Spleen (tissue), 7 donors: ENCODE measurements at regions not wholly inside any gene's neighbourhood (a gene's known extent, or its start where the extent isn't known, plus 50 kb on each side); places are given as distances from the start of the nearest gene placed in this dataset.

Source experiments
- POLR2A ChIP-seq, 3 donors: fragments of 450-650 bp; IDR thresholded peaks; one replicate each; pipeline ENCODE4 v1.5.1; 2017; ENCODE audit warnings: antibody characterized with exemption in 3 of 3, mild to moderate bottlenecking in 1 of 3
- TF ChIP-seq, protein P1 (sequence below), 11 experiments: fragments of 200-600 bp in 7 of 11; fragments of 450-650 bp in 4 of 11; sonication (generic) in 4 of 11; IDR thresholded peaks in 8 of 11; conservative IDR thresholded peaks in 3 of 11; 1 replicate in 7 of 11; 2 replicates in 4 of 11; pipeline versions ENCODE4 v1.4.0 to v1.8.0; 2016 to 2021; ENCODE audit warnings: antibody characterized with exemption in 11 of 11, inconsistent platforms in 4 of 11, mild to moderate bottlenecking in 1 of 11
- donor health status: DM: no; HTN: no; CAD: no; lungs with moderate emphysema.
- donor health status: DM: no; HTN: no; CAD: no.
- donor health status: DM: no; HTN: no; CAD: no.

- TF ChIP-seq, protein P1, sequence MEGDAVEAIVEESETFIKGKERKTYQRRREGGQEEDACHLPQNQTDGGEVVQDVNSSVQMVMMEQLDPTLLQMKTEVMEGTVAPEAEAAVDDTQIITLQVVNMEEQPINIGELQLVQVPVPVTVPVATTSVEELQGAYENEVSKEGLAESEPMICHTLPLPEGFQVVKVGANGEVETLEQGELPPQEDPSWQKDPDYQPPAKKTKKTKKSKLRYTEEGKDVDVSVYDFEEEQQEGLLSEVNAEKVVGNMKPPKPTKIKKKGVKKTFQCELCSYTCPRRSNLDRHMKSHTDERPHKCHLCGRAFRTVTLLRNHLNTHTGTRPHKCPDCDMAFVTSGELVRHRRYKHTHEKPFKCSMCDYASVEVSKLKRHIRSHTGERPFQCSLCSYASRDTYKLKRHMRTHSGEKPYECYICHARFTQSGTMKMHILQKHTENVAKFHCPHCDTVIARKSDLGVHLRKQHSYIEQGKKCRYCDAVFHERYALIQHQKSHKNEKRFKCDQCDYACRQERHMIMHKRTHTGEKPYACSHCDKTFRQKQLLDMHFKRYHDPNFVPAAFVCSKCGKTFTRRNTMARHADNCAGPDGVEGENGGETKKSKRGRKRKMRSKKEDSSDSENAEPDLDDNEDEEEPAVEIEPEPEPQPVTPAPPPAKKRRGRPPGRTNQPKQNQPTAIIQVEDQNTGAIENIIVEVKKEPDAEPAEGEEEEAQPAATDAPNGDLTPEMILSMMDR (IDR thresholded peaks at IDR 0.05 in 8 of 11, conservative IDR thresholded peaks at IDR 0.05 in 3 of 11) = no peak
- TF ChIP-seq POLR2A (IDR thresholded peaks at IDR 0.05) = no peak
Measured at GRCh38 chr13:86426437-86426836, 627.2 kb upstream of the SLITRK6 start.
